Adrenal gland (tissue), 5 donors: ENCODE measurements at regions not wholly inside any gene's neighbourhood (a gene's known extent, or its start where the extent isn't known, plus 50 kb on each side); places are given as distances from the start of the nearest gene placed in this dataset.

Experiments
- CTCF ChIP-seq, 6 experiments: fragments of 450-650 bp in 4 of 6; fragments of 200-600 bp in 2 of 6; sonication (generic) in 1 of 6; IDR thresholded peaks; 1 replicate in 5 of 6; 2 replicates in 1 of 6; pipeline versions ENCODE4 v1.5.1 to v1.8.0; 2016 to 2021; ENCODE audit warnings: antibody characterized with exemption in 6 of 6, mild to moderate bottlenecking in 2 of 6, moderate library complexity in 1 of 6
- POLR2A ChIP-seq, 2 donors: fragments of 450-650 bp; IDR thresholded peaks; one replicate each; pipeline ENCODE4 v1.6.1; 2017; ENCODE audit warnings: antibody characterized with exemption in 2 of 2, mild to moderate bottlenecking in 2 of 2, moderate library complexity in 1 of 2
- donor health status: DM: no; HTN: no; CAD: no.

- TF ChIP-seq CTCF (IDR thresholded peaks at IDR 0.05) (no peak), POLR2A (IDR thresholded peaks at IDR 0.05) (no peak)
Observed at GRCh38 chr17:12386225-12386624, 279.5 kb upstream of the MYOCD start.
